ENCODE measurements at regions not wholly inside any gene's neighbourhood (a gene's known extent, or its start where the extent isn't known, plus 50 kb on each side); places are given as distances from the start of the nearest gene placed in this dataset.
"Not testable (repeated sequence)": the region's sequence is repeated elsewhere in the genome, so short reads cannot be mapped to it uniquely, and the experiment has no call there.

DNA sequence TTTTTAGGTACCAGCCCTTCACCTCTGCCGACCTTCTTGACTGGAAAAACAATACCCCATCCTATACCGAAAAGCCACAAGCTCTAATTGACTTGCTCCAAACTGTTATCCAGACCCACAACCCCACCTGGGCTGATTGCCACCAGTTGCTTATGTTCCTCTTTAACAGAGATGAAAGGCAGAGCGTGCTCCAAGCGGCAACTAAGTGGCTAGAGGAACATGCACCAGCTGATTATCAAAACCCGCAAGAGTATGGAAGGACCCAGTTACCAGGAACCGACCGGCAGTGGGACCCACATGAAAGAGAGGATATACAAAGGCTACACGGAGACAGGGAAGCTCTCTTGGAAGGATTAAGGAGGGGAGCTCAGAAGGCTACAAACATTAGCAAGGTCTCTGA is 86.1 kb upstream of the TANC1 start:
- Histone ChIP-seq H3K36me3 (no peaks in the 10 kb centered on the region), H3K27ac (no peak overlapping the region), H3K4me1 (no peaks in the 10 kb centered on the region), H3K27me3 (no peaks in the 10 kb centered on the region), H3K9me3 (no peaks in the 10 kb centered on the region), H3K4me3 (no peak overlapping the region)
- WGBS, 4 donors, result 84 to 89% (median 87%) methylated on average over 8 of the region's 8 CpGs
- intact Hi-C loops (cut with DNase I), result no loop called here
- DNase-seq (no peak), ATAC-seq (no peak)
- TF ChIP-seq, protein P1, sequence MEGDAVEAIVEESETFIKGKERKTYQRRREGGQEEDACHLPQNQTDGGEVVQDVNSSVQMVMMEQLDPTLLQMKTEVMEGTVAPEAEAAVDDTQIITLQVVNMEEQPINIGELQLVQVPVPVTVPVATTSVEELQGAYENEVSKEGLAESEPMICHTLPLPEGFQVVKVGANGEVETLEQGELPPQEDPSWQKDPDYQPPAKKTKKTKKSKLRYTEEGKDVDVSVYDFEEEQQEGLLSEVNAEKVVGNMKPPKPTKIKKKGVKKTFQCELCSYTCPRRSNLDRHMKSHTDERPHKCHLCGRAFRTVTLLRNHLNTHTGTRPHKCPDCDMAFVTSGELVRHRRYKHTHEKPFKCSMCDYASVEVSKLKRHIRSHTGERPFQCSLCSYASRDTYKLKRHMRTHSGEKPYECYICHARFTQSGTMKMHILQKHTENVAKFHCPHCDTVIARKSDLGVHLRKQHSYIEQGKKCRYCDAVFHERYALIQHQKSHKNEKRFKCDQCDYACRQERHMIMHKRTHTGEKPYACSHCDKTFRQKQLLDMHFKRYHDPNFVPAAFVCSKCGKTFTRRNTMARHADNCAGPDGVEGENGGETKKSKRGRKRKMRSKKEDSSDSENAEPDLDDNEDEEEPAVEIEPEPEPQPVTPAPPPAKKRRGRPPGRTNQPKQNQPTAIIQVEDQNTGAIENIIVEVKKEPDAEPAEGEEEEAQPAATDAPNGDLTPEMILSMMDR (IDR thresholded peaks at IDR 0.05), result no peak
- no peak for TF ChIP-seq POLR2A (IDR thresholded peaks at IDR 0.05)

DNA sequence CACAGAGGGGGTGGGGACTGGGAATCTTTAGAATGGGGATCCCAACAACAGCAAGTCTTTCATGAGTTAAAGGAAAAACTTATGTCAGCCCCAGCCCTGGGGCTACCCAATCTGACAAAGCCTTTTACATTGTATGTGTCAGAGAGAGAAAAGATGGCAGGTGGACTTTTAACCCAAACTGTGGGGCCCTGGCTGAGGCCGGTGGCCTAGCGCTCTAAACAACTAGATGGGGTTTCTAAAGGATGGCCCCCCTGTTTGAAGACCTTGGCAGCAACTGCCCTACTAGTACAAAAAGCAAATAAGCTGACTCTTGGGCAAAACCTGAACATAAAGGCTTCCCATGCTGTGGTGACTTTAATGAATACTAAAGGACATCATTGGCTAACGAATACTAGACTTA is 83.9 kb upstream of the TANC1 start:
- 92 to 96% (median 95%) methylated on average over 3 of the region's 3 CpGs for WGBS, 4 donors
- H3K36me3 ChIP-seq; H3K27ac ChIP-seq; H3K9me3 ChIP-seq; DNase-seq; intact Hi-C loops (cut with DNase I); H3K4me3 ChIP-seq; H3K4me1 ChIP-seq; H3K27me3 ChIP-seq; ATAC-seq: not testable (repeated sequence)

DNA sequence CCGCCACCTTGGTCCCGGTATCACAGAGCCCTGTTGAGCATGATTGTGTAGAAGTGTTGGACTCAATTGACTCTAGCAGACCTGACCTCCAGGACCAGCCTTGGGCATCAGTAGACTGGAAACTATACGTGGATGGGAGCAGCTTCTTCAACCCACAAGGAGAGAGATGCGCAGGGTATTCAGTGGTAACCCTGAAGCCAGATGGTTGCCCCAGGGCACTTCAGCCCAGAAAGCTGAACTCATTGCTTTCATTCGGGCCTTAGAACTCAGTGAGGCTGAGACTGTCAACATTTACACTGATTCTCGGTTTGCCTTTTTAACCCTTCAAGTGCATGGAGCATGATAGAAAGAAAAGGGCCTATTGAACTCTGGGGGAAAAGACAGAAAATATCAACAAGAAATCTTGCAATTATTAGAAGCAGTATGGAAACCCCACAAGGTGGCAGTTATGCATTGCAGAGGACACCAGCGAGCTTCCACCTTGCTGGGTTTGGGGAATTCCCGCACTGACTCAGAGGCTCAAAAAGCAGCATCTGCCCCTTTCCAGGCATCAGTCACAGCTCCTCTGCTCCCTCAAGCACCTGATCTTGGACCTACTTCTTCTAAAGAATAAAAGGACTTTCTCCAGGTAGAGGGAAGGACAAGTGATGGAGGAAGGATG is 83.3 kb upstream of the TANC1 start:
- H3K9me3 ChIP-seq; H3K4me3 ChIP-seq; H3K27ac ChIP-seq; DNase-seq; H3K4me1 ChIP-seq; H3K27me3 ChIP-seq; H3K36me3 ChIP-seq; ATAC-seq; intact Hi-C loops (cut with DNase I): not testable (repeated sequence)
- WGBS, 4 donors, result 84 to 87% (median 86%) methylated on average over 8 of the region's 8 CpGs

- H3K36me3 ChIP-seq; DNase-seq; H3K27ac ChIP-seq; H3K27me3 ChIP-seq; H3K4me3 ChIP-seq; ATAC-seq; intact Hi-C loops (cut with DNase I); H3K9me3 ChIP-seq; H3K4me1 ChIP-seq: not testable (repeated sequence)
- WGBS, 4 donors, result 94% methylated on average over 8 to 10 of the region's 10 CpGs
These were observed 82.8 kb upstream of the TANC1 start for GRCh38 chr2:158885679-158886050.

DNA sequence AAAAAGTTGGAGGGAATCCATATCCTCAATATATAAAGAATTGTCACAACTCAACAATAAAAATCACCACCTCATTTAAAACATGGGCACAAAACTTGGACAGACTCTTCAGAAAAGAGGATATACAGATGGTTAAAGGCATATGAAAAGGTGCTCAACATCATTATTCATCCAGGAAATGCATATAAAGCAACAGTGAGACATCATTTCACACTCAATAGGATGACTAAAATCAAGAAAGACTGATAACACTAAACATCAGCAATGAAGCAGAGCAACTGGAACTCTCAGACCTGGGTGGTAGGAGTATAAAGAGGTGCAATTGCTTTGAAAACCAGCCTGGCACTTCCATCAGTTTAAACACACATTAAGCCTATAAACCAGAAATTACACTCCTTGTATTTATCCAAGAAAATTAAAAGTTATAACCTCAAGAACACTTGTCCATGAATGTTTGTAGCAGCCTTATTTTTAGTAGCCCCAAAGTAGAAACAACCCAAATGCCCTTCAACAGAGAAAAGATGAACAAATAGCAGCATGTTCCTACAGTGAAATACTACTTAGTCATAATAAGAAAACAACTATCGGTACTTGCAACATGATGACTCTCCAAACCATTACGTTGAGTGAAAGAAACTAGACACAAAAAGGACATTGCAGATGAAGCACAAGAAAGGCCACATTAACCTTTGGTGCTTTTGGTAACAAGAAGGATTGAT is 79.1 kb upstream of the TANC1 start:
- ATAC-seq (no peak), DNase-seq (no peak)
- intact Hi-C loops (cut with DNase I), result no loop called here
- Histone ChIP-seq H3K27ac (no peak overlapping the region), H3K27me3 (no peaks in the 10 kb centered on the region), H3K4me1 (no peaks in the 10 kb centered on the region), H3K9me3 (no peaks in the 10 kb centered on the region), H3K36me3 (no peaks in the 10 kb centered on the region), H3K4me3 (no peak overlapping the region)
- WGBS, 4 donors, result 94 to 97% (median 96%) methylated on average over 2 of the region's 2 CpGs
- no peak for TF ChIP-seq POLR2A (IDR thresholded peaks at IDR 0.05)
- TF ChIP-seq, protein P1 (IDR thresholded peaks at IDR 0.05), result no peak

Measured in heart left ventricle (tissue), 16 donors.